NCI-H187 treated with DMSO at 0.1 percent for 48 hours (cell line): ENCODE measurements at regions not wholly inside any gene's neighbourhood (a gene's known extent, or its start where the extent isn't known, plus 50 kb on each side); places are given as distances from the start of the nearest gene placed in this dataset.

ENCODE experiments used
- DNase-seq: peaks from one replicate; lab custom pipeline; 2025; lab: John Stamatoyannopoulos, UW

DNA sequence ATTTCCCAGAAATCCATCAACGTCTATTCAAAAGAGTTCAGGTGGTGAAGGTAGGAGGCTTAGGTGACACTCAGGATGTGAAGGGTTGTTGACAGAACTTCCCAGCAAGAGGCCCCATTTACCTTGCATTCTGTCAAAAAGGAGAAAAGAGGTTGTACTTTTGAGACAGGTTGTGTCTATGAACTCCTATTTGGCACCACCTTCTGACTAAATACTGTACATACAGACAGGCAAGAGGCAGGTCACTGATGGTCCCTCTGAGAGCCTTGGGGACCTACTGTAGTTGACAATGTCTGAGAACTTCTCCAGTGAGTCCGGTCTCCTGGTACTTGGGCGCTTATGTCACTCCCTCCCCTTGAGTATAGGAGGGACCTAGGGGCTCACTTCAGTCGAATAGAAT, 479.3 kb upstream of the ZFHX3 start:
- no peak for DNase-seq

DNA sequence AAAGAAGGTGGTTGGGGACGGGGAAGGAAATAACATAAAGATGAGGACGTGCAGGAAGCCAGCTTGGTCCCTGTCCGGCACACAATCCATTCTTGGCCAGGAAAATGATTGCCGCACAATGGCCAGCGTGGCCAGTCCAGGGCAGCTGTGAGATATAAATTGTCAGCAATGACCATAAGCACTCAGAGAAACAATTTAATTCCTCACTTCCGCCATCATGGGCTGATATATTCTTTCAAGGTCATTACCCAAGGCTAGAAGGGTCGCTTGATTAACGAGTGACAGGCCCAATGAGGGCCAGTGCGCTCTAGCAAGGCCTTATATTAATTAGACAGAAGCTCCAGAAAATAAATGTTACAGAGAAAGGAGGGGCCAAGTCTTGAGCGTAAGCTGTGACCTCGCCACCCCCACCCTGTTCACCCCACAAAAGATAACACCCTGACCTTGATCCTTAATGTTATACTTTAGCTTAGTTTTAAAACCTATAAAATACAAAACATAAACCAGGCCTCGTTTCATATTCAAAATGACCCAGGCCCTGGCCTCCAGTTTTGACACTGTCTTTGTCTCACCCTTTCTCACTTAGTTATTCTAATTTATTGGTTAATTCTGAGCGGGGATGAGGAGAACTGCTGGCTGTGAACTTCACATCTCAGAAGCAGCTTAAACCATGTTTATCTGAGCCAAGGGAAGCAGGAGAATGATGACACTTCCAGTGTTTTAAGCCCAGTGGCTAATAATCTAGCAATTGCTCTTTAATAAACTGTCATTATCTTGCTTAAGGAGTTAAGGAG, 478.3 kb upstream of the ZFHX3 start:
- no peak for DNase-seq

DNA sequence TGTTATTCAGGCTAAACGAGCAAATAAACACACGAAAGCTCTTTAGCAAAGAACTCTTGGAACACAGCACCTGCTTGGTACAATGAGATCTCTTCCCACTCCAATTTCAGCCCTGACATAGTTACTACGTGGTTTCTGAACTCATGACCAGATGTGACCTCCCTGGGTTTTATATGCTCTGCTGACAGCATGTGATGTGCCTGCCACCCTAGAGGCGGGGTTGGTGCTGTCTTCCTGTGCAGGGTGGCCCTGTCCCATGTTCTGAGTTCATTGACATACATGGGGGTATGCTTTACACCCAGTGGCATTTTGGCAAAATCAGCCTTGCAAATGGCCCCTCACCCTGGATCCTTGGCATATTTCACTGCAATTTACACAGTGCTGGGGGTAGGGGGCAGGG, 475.3 kb upstream of the ZFHX3 start:
- DNase-seq: no peak

DNA sequence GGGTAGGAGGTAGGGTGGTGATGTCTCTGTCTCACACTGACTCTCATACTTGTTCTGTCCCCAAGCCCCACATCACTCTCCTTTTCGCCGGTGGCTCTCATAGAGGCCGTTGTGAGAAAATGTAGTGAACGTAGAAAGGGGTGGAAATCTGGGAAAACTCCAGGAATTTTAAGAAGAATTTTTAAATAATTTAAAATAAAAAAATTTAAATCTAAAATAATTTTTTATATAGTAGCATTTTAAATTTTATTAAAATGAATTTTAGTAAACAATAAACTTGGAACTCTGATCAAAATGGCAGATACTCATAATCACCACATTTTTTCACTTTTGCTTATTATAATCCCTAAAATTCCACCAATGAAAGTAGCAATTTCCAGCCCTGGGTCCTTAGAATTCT, 473.6 kb upstream of the ZFHX3 start:
- DNase-seq: no peak

DNA sequence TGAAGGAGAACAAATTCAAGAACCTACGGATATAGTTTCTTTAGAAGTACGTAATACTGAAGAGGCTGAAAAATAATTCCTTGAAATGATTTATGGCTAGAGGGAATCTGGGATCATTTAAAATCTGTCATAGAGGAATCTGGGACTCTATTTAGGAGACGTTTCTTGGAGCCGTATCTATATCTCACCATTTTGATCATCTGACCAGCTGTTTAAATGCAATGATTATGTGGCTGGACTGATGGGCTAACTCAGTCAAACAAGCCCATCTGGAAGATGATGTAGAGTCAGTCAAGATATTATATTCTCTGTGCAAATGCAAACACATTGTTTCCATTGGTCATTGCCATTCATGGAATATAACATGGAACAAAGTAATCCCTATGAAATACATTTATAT, 467.7 kb upstream of the ZFHX3 start:
- no peak for DNase-seq

DNA sequence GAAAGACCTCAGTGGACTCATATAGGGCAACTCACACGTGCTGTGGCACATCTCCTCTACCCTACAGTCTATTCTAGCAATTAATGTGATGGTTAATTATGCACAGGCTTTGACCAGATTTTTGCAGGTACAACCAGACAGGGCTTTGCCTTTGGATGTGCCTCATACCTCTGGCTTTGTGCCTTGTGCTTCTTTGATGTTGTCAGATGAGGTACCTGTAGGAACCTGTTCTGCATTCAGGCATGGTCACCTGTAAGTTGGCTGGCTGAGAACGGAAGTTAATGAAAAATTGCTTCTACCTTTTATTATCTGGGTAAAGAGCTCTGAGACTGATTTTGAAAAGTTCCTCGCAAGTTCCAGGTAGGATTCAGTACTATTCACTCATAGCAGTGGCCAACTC, 462.9 kb upstream of the ZFHX3 start:
- no peak for DNase-seq

DNA sequence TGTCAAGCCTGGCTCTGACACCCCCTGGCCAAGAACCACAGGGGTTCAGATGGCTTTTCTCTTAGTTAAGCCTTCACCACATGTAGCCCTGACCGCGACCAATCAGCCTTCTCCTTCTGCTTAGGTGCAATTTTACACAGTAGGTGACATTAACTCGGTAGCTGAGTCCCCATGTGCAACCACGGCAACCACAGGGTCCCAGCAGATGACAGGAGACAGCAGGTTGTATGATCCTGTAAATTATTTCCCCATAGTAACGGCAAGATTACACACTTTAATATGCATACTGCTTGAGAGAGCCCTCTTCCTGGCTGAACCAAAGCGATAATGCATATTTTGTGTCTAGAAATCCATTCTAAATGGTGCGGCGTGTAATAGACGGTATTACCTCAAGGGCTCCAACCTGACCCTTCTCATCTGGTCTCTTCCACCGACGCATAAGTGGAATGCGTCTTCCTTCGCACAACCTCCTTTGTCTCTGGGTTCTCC, 458.7 kb upstream of the ZFHX3 start:
- no peak for DNase-seq

DNA sequence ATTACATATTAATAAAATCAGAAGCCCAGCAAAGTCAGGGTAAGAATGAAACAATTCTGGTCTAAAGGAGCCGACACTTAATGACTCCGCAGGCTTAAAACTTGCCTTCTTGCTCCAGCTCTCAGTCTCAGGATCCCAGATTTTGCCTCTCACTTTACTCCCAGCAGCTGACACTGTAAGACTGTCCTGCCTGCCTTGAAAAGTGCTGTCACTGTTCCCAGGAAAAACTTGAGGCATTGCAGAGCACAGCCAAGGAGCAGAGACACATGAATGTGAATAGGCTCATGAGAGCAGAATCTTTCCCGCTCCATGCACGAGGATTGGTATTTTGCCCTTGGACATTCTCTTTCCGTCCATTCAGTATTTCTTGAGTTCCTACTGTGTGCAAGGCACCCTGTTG, 457.6 kb upstream of the ZFHX3 start:
- no peak for DNase-seq

DNA sequence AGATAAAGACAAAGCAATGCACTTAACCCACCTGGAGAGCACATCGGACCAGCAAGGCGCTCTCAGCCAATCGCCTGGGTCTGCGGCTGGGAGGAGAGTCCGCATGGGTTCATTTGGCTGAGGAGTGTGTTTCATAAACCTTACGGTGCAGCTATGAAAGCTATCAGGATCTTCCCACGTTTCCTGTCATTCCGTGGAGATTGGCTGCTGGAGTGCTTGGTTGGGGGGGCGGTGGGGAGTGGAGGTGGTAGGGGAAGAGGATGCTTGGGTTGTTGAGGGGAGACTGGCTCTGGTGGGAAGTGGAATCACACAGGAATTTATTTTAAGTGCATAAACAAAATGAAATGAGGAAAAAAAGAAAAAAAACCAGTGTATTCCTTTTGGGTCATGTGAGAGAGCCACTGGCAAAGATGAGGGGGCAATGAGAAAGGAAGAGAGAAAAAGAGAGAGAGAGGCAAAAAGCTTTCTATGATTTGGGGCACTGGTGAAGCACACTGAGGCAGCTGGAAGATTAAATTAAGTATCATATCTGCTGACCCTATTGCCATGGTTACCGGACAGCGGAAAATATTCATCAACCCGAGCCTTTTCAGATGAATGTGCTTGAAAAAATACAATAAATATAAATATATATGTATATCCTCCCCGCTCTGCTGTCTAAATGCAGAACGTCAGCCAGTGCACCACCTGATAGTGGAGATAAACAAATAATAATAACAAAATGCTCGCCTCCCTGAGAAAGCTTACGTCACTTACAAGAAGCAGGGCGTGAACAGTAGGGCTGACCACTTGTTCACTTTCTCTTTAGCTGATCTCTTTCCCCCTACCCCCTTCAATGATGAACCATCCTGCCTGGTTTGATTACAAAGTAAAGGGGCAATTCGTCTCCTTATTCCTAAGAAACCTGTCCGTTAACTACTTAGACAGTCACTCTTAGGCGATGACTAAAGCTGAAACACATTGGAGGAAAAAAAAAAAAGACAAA, 457.0 kb upstream of the ZFHX3 start:
- no peak for DNase-seq

DNA sequence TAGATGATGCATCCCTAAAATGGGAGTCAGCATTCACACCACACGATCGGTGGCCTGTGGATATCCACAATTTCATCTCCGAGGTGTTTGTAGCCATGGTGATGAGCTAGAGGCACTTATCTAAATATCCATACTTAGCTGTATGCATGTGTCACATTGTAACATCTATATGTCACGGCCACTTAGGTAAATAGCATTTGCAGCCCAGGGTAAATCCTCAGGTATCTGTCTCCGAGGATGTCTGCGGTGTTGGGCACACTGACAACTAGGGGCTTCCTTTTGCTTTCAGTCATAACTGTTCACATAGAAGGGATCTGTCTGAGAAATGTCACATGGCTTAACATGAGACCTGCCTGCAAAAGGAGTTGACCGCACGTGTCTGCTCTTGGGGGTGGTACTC, 455.2 kb upstream of the ZFHX3 start:
- no peak for DNase-seq

DNA sequence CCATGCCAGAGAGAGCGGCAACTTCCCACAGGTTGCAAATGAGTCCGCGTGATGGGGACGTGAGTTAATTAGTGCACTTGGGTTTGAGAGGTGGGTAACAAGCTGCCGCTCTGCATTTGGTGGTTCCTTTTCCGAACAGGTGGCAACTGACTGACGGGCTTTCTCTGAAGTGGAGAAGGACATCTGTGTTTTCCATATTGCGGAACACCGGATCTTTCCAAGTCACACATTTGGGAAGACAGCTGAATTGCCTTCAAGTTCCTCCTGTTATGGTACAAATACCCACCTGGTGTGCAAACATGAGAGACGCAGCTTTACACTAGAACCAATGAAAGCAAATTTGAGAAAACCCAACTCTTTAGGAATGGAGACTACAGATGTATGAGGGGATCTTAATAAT, 451.3 kb upstream of the ZFHX3 start:
- no peak for DNase-seq

DNA sequence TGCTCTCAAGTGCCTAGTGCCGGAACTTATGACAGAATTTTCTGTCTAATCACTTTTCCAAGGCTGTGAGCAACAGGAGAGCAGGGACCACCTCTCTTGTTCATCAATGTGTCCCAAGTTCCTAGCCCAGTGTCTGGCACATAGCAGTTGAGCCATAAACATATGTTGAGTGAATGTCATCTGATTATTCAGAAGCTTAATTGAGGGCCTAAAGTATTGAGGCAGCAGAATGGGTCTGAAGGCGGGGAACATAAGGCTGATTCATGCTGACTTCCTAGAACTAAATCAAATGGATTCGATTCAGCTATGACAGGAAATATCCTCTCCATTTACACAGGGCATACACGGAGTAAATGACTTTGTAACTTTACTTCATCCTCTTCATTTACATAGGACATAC, 438.0 kb upstream of the ZFHX3 start:
- no peak for DNase-seq

DNA sequence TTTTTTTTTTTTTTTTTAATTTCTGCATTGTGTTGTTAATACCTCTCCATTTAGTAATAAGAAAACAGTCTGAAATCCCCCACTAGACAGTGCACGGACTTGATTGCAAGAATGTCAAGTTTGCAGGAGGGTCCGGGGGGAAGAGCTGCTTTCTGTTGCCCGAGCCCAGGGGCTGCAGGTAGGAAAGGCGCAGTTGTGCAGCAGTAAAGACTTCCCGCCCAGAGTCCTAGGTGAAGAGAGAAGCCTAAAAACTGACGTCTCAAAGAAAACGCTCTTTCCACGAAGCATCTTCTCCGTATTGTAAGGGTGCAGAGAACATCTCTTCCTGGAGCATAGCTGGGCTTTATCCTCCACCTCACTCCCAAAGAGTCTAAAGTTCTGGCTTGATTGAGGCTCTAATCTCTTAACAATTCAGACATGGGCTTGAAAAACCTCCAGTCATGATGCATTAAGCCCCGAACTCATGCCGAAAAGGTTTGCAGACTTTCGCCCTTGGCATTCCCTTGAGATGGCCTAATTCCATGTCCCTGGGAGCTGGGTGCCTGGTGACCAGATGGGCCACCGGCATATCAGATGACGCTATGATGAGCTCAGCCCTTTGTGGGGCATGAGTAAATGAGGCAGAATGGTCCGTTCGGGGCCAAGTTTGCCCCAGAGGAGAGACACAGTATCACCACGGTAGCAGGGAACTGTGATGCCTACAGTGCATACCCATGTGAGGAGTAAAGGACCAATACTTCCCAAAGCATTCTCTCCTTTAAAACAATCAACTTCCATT, 436.2 kb upstream of the ZFHX3 start:
- DNase-seq: no peak

DNA sequence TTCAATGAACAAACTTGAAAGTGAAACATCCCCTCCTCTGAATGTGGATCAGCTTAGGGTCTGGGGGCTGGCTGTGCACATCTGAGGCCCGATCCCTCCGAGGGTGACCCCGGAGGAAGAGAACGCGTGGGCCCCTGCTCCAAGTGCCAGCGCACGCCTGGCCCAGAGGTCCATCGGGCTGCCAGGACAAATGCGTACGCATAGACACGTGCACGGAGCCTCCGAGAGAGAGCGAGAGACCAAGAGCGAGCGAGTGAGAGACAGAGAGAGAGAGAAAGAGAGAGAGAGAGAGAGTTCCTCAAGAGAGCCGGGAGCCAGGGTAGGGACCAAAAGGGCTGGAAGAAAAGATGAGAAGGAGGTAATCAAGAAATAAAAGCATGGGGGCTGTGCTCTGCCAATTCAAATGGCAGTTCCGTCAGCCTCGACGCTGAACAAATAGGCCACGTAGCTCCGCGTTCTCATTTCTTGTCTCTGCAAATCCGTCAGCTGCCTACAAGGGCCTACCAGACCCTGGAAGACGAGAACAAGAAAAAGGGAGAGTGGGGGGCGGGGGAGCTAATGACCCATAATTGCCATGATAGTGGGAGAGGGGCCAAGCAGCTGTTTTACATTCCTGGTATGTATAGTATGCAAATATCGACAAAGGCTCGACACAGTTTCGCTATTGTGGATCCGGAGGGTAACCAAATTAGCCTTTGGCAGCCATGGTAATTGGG, 435.3 kb upstream of the ZFHX3 start:
- no peak for DNase-seq

DNA sequence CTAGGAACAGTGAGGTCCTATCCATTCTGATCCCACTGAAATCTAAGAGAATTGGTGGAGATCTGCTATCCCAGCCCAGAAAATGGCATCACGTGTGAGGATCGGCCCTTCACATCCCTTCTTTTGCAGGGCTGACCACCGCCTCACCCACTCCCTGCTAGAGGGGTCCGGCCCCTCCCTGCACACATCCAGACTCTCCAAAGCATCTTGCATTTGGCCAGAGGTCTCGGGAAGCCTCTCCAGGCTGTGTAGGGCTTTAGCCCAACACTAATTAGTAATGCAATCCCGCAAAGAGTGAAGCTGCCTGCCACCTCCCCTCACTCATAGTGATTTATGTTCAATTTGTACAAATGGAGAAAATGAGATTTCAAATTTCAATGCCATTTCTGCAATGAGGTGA, 434.4 kb upstream of the ZFHX3 start:
- DNase-seq: no peak

DNA sequence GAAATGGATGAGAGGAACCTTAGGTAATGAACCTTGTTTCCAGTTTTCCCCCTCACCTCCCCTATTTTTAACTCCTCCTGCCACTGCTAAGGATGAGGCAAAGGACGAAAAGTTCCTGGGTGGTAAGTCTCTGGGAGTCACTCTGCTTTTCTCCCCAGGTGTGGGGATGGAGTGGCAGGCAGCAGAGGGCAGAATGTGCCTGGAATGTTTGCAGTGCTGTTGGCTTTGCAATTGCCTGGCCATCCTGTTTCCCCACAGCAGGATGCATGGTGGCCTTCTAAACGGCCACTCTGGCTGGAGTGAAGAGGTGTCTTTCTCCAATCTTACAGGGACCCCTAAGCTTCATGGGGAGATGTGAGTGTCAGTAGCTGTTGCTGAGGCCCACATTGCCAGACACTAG, 432.5 kb upstream of the ZFHX3 start:
- no peak for DNase-seq

DNA sequence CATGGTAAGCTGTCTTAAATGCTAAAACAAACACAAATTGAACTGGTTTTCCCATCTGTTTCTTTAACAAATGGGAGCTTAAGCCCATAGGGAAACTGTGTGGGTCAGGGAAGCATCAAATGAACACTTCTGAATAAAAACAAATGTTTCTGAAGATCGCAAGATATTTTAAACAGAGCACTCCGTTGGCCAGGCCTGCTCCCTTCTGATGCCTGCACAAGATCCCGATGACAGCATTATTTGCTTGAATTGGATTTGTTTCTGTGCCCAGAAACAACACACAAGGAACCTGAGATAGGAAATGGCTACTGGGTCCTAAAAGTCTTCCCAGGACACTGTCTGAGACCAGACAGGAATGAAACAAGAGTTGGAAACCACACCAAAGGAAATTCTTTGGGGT, 425.8 kb upstream of the ZFHX3 start:
- DNase-seq: no peak

DNA sequence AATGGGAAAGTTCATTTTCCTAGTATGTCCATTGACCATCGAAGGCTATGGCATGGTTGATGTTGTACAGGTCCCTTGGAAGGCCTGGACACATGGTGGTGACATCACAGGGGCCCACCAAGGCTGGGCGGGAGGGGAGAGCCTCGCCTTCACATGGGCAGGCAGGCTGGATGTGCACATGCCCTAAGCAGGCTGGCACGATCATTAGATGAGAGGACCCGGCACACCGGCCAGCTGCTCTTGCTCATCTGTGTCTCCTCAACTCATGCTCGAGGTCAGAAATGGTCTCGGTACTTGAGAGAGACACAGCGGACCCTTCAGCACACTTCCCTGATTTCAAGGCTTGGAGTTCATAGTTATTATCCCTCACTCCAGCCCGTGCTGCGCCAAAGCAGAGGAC, 416.9 kb upstream of the ZFHX3 start:
- DNase-seq: no peak

DNA sequence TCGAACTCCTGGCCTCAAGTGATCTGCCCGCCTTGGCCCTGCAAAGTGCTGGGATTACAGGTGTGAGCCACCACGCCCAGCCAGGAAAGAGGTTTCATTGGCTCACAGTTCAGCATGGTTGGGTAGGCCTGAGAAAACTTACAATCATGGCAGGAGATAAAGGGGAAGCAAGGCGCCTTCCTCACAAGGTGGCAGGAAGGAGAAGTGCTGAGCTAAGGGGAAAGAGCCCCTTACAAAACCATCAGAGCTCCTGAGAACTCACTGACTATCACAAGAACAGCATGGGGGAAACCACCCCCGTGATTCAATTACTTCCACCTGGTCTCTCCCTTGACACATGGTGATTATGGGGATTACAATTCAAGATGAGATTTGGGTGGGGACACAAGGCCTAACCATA, 411.7 kb upstream of the ZFHX3 start:
- DNase-seq: no peak

DNA sequence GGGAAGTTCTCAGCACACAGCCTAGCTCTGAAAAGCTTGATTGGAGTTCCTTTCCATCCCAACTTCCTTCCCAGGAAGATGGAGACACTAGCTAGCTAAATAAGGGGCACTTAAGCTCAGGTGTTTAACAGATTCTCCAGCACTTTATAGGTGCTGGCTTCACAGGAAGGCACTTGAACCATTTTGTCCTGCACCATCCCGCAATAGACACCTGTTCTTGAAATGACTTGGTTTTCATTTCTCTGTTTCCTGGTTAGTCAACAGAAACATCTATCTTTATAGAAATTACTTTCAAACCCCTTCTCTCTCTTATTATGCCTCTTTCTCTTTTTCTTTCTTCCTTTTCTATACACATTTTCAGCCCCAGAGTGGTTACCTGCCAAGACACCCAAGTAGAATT, 409.9 kb upstream of the ZFHX3 start:
- no peak for DNase-seq

DNA sequence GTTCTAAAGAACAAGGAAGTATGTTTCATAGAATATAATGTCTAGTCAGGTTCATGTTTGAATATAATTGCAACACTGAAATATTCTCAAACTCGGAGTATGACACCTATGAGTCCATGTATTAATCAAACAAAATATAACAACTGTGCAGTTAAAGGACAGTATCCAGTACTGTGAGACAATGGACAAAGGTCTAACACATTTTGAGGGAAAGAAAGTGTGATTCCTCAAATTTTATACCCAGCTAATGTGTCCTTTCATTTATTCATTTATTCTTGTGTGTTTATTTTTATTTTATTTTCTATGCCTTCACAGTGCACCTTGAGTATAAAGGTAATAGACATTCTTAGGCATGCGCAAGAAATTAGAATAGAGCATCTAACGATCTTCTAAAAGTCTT, 401.0 kb upstream of the ZFHX3 start:
- DNase-seq: no peak

DNA sequence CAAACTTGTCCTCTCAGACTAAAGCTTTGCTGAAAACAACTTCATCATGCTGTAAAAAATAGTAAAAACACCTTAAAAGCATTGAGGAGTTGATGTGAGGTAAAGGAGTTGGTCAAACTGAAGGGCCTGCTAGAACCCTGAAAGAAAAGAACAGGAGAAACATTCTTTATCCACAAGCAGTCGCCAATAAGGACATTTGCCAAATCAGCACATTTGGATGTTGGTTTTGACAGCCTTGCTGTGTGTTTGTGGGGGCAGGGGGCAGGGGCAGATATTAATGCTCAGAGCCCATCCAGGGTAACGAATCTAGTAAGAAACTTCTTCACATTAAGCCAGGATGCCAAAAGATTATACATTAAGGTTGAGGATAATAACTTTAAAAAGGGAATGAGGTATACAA, 399.9 kb upstream of the ZFHX3 start:
- no peak for DNase-seq
